Neural progenitor cell (in vitro differentiated cells): ENCODE measurements at regions not wholly inside any gene's neighbourhood (a gene's known extent, or its start where the extent isn't known, plus 50 kb on each side); places are given as distances from the start of the nearest gene placed in this dataset.

Experiments
- DNase-seq: peaks from one replicate; pipeline ENCODE4 v3.0.0-alpha.2; 2016; ENCODE audit warnings: low spot score
- H2AFZ ChIP-seq: fragments of 200-600 bp; sonication (generic); replicated peaks from 2 replicates; pipeline ENCODE4 v1.6.1; 2016; ENCODE audit warnings: antibody characterized with exemption
- H3F3A ChIP-seq: fragments of 200-600 bp; sonication (generic); 2 replicates; pipeline ENCODE4 v1.6.1; 2016; ENCODE audit warnings: antibody characterized with exemption, low read depth
- H3K27ac ChIP-seq: fragments of 200-600 bp; sonication (generic); 2 replicates; pipeline ENCODE4 v1.5.1; 2016; ENCODE audit warnings: mild to moderate bottlenecking
- H3K27me3 ChIP-seq: fragments of 200-600 bp; sonication (generic); 2 replicates; pipeline ENCODE4 v1.6.1; 2016; ENCODE audit warnings: mild to moderate bottlenecking, moderate library complexity
- H3K36me3 ChIP-seq: fragments of 200-600 bp; sonication (generic); 2 replicates; pipeline ENCODE4 v1.5.1; 2016
- H3K4me1 ChIP-seq: fragments of 200-600 bp; sonication (generic); 2 replicates; pipeline ENCODE4 v1.6.1; 2016; ENCODE audit warnings: mixed run types
- H3K4me2 ChIP-seq: fragments of 200-600 bp; sonication (generic); 2 replicates; pipeline ENCODE4 v1.6.1; 2016
- H3K4me3 ChIP-seq: fragments of 200-600 bp; sonication (generic); 2 replicates; pipeline ENCODE4 v1.5.1; 2016
- H3K79me2 ChIP-seq: fragments of 200-600 bp; sonication (generic); 2 replicates; pipeline ENCODE4 v1.6.1; 2016; ENCODE audit warnings: low read depth
- H3K9ac ChIP-seq: fragments of 200-600 bp; sonication (generic); 2 replicates; pipeline ENCODE4 v1.6.1; 2016
- H3K9me3 ChIP-seq: fragments of 200-600 bp; sonication (generic); 2 replicates; pipeline ENCODE4 v1.5.1; 2016; ENCODE audit warnings: low read depth
- H4K20me1 ChIP-seq: fragments of 200-600 bp; sonication (generic); 2 replicates; pipeline ENCODE4 v1.6.1; 2016; ENCODE audit warnings: low read depth
- H3K27ac Mint-ChIP-seq: 3 replicates; pipeline ENCODE4 v1.8.0; 2021; ENCODE audit warnings: mixed read lengths
- H3K27me3 Mint-ChIP-seq: 2 replicates; pipeline ENCODE4 v1.8.0; 2022; ENCODE audit warnings: low read depth, mild to moderate bottlenecking, inconsistent platforms, moderate library complexity, mixed read lengths; ENCODE audit not compliant: insufficient read depth
- H3K36me3 Mint-ChIP-seq: 3 replicates; pipeline ENCODE4 v1.8.0; 2021; ENCODE audit warnings: mixed read lengths
- H3K4me1 Mint-ChIP-seq: 3 replicates; pipeline ENCODE4 v1.8.0; 2021; ENCODE audit warnings: mixed read lengths
- H3K4me3 Mint-ChIP-seq: 3 replicates; pipeline ENCODE4 v1.8.0; 2021; ENCODE audit warnings: mild to moderate bottlenecking, moderate library complexity, mixed read lengths
- H3K9me3 Mint-ChIP-seq: 3 replicates; pipeline ENCODE4 v1.8.0; 2020; ENCODE audit warnings: mixed read lengths
- CTCF ChIP-seq: fragments of 200-600 bp; sonication (generic); IDR thresholded peaks from 2 replicates; pipeline ENCODE4 v1.5.1; 2017; ENCODE audit warnings: antibody characterized with exemption, mild to moderate bottlenecking
- EZH2 ChIP-seq: fragments of 200-600 bp; sonication (generic); IDR thresholded peaks from 2 replicates; pipeline ENCODE4 v1.6.1; 2017; ENCODE audit warnings: antibody characterized with exemption, mild to moderate bottlenecking, moderate library complexity
- EZH2phosphoT487 ChIP-seq: fragments of 200-600 bp; sonication (generic); IDR thresholded peaks from 2 replicates; pipeline ENCODE4 v1.6.1; 2017; ENCODE audit warnings: antibody characterized with exemption

GRCh38 chr3:144034715-144035290, 63.2 kb downstream of the DIPK2A start:
- no peak overlapping the region for H3K4me2 ChIP-seq
- no peaks in the 10 kb centered on the region for H3K4me1 ChIP-seq
- Mint-ChIP-seq H3K4me1 (peaks cover 13% of the 10 kb centered on the region), H3K27me3 (peaks cover 2% of the 10 kb centered on the region), H3K4me3 (no peak overlapping the region), H3K27ac (no peak overlapping the region), H3K36me3 (no peaks in the 10 kb centered on the region), H3K9me3 (no peaks in the 10 kb centered on the region)
- no peak overlapping the region for H3K9ac ChIP-seq
- H3F3A ChIP-seq, result no peaks in the 10 kb centered on the region
- H3K36me3 ChIP-seq, result no peaks in the 10 kb centered on the region
- H4K20me1 ChIP-seq, result no peaks in the 10 kb centered on the region
- no peak for DNase-seq
- no peak overlapping the region for H3K27ac ChIP-seq
- H2AFZ ChIP-seq, result no peak overlapping the region
- TF ChIP-seq CTCF (no peak), EZH2phosphoT487 (no peak), EZH2 (no peak)
- H3K79me2 ChIP-seq, result no peaks in the 10 kb centered on the region
- H3K27me3 ChIP-seq, result no peaks in the 10 kb centered on the region
- H3K4me3 ChIP-seq, result no peak overlapping the region
- no peaks in the 10 kb centered on the region for H3K9me3 ChIP-seq

- Mint-ChIP-seq H3K4me3 (no peak overlapping the region), H3K27ac (no peak overlapping the region), H3K27me3 (peaks cover 2% of the 10 kb centered on the region), H3K36me3 (no peaks in the 10 kb centered on the region), H3K4me1 (peaks cover 13% of the 10 kb centered on the region), H3K9me3 (no peaks in the 10 kb centered on the region)
- DNase-seq, result no peak
- Histone ChIP-seq H2AFZ (no peak overlapping the region), H3K9me3 (no peaks in the 10 kb centered on the region), H3K79me2 (no peaks in the 10 kb centered on the region), H3K27me3 (no peaks in the 10 kb centered on the region), H3K27ac (no peak overlapping the region), H3F3A (no peaks in the 10 kb centered on the region), H4K20me1 (no peaks in the 10 kb centered on the region), H3K36me3 (no peaks in the 10 kb centered on the region), H3K9ac (no peak overlapping the region), H3K4me1 (no peaks in the 10 kb centered on the region), H3K4me2 (no peak overlapping the region), H3K4me3 (no peak overlapping the region)
- TF ChIP-seq EZH2phosphoT487 (no peak), EZH2 (no peak), CTCF (no peak)
These were observed 64.9 kb downstream of the DIPK2A start for GRCh38 chr3:144036498-144036897.

- Histone ChIP-seq H3K4me3 (no peak overlapping the region), H3K27me3 (no peaks in the 10 kb centered on the region), H3K27ac (no peak overlapping the region), H3K9ac (no peak overlapping the region), H3K36me3 (no peaks in the 10 kb centered on the region), H2AFZ (no peak overlapping the region), H3K4me2 (no peak overlapping the region), H3K4me1 (no peaks in the 10 kb centered on the region), H3F3A (no peaks in the 10 kb centered on the region), H3K9me3 (no peaks in the 10 kb centered on the region), H3K79me2 (no peaks in the 10 kb centered on the region), H4K20me1 (no peaks in the 10 kb centered on the region)
- DNase-seq, result no peak
- no peaks in the 10 kb centered on the region for H3K27me3 Mint-ChIP-seq
- no peaks in the 10 kb centered on the region for H3K9me3 Mint-ChIP-seq
- TF ChIP-seq CTCF (no peak), EZH2 (no peak), EZH2phosphoT487 (no peak)
- H3K36me3 Mint-ChIP-seq, result no peaks in the 10 kb centered on the region
- no peaks in the 10 kb centered on the region for H3K4me1 Mint-ChIP-seq
- H3K27ac Mint-ChIP-seq, result no peak overlapping the region
- no peak overlapping the region for H3K4me3 Mint-ChIP-seq
These were observed 68.0 kb downstream of the DIPK2A start for GRCh38 chr3:144039661-144040060.
